WTC11 (cell line): ENCODE measurements at regions not wholly inside any gene's neighbourhood (a gene's known extent, or its start where the extent isn't known, plus 50 kb on each side); places are given as distances from the start of the nearest gene placed in this dataset.

ENCODE experiments used
- ATAC-seq: fragments of 200-7000 bp; cut with Tn5 transposase; 2 replicates; pipeline ENCODE4 v1.10.0; 2021; ENCODE audit warnings: mild to moderate bottlenecking, moderate library complexity
- CTCF ChIA-PET: fragments of 300-600 bp; sonication (Branson Sonifier 250); formaldehyde crosslinking; loops from one replicate; lab custom pipeline; 2021; ENCODE audit warnings: antibody characterized with exemption; lab: Charles Lee
- POLR2A ChIA-PET: fragments of 350-600 bp; sonication (Branson Sonifier 250); formaldehyde crosslinking; loops from one replicate; lab custom pipeline; 2021; ENCODE audit warnings: antibody characterized with exemption; lab: Charles Lee
- DNase-seq: peaks from one replicate; pipeline ENCODE4 v3.0.0; 2021; ENCODE audit warnings: low spot score
- H3K27ac Mint-ChIP-seq: 2 replicates; pipeline ENCODE4 v1.8.0; 2021; ENCODE audit warnings: mixed read lengths
- H3K27me3 Mint-ChIP-seq: 2 replicates; pipeline ENCODE4 v1.8.0; 2021; ENCODE audit warnings: low read depth, mild to moderate bottlenecking, moderate library complexity, mixed read lengths
- H3K36me3 Mint-ChIP-seq: 2 replicates; pipeline ENCODE4 v1.8.0; 2021; ENCODE audit warnings: mixed read lengths
- H3K4me1 Mint-ChIP-seq: 2 replicates; pipeline ENCODE4 v1.8.0; 2022; ENCODE audit warnings: mixed read lengths
- H3K4me3 Mint-ChIP-seq: 2 replicates; pipeline ENCODE4 v1.8.0; 2021; ENCODE audit warnings: mild to moderate bottlenecking, moderate library complexity, mixed read lengths
- H3K9me3 Mint-ChIP-seq: 2 replicates; pipeline ENCODE4 v1.8.0; 2021; ENCODE audit warnings: mixed read lengths
- AFF4 ChIP-seq: sonication (generic); formaldehyde crosslinking; IDR thresholded peaks from 2 replicates; pipeline ENCODE4 v1.8.1; 2023; ENCODE audit warnings: mild to moderate bottlenecking, missing genetic modification reagents, borderline replicate concordance
- ATF3 ChIP-seq: sonication (generic); formaldehyde crosslinking; conservative IDR thresholded peaks from 2 replicates; pipeline ENCODE4 v1.8.1; 2022; ENCODE audit warnings: mild to moderate bottlenecking, missing genetic modification reagents
- CREM ChIP-seq: sonication (generic); formaldehyde crosslinking; IDR thresholded peaks from 2 replicates; pipeline ENCODE4 v1.8.1; 2022; ENCODE audit warnings: mild to moderate bottlenecking, missing genetic modification reagents, moderate library complexity
- ELF4 ChIP-seq: sonication (generic); formaldehyde crosslinking; IDR thresholded peaks from 2 replicates; pipeline ENCODE4 v1.8.1; 2022; ENCODE audit warnings: low read depth, mild to moderate bottlenecking, moderate library complexity, missing genetic modification reagents
- ERG ChIP-seq: fragments of 250-450 bp; sonication (Bioruptor Pico); IDR thresholded peaks from 2 replicates; pipeline ENCODE4 v1.8.0; 2021; ENCODE audit warnings: mild to moderate bottlenecking
- FOXJ3 ChIP-seq: sonication (generic); formaldehyde crosslinking; IDR thresholded peaks from 2 replicates; pipeline ENCODE4 v1.9.0; 2021; ENCODE audit warnings: missing genetic modification reagents, mild to moderate bottlenecking, borderline replicate concordance
- FOXK1 ChIP-seq: sonication (generic); formaldehyde crosslinking; IDR thresholded peaks from 2 replicates; pipeline ENCODE4 v1.8.0; 2022; ENCODE audit warnings: mild to moderate bottlenecking, moderate library complexity, missing genetic modification reagents
- FOXP1 ChIP-seq: sonication (generic); formaldehyde crosslinking; IDR thresholded peaks from 2 replicates; pipeline ENCODE4 v1.8.0; 2022; ENCODE audit warnings: missing genetic modification reagents, mild to moderate bottlenecking, moderate library complexity, borderline replicate concordance
- HMGA2 ChIP-seq: fragments of 250-450 bp; sonication (Bioruptor Pico); IDR thresholded peaks from 2 replicates; pipeline ENCODE4 v1.4.0; 2021; ENCODE audit warnings: mild to moderate bottlenecking, moderate library complexity
- MAX ChIP-seq: sonication (generic); formaldehyde crosslinking; IDR thresholded peaks from 2 replicates; pipeline ENCODE4 v1.8.0; 2022; ENCODE audit warnings: mild to moderate bottlenecking, missing genetic modification reagents
- MLX ChIP-seq: sonication (generic); formaldehyde crosslinking; IDR thresholded peaks from 2 replicates; pipeline ENCODE4 v1.8.1; 2023; ENCODE audit warnings: mild to moderate bottlenecking, missing genetic modification reagents, moderate library complexity
- MXD4 ChIP-seq: fragments of 250-450 bp; sonication (Bioruptor Pico); IDR thresholded peaks from 2 replicates; pipeline ENCODE4 v1.8.0; 2021; ENCODE audit warnings: mild to moderate bottlenecking, moderate library complexity, borderline replicate concordance
- RELA ChIP-seq: sonication (generic); formaldehyde crosslinking; IDR thresholded peaks from 2 replicates; pipeline ENCODE4 v1.8.1; 2022; ENCODE audit warnings: missing genetic modification reagents, mild to moderate bottlenecking, borderline replicate concordance
- SMAD4 ChIP-seq: sonication (generic); formaldehyde crosslinking; IDR thresholded peaks from 2 replicates; pipeline ENCODE4 v1.8.0; 2022; ENCODE audit warnings: mild to moderate bottlenecking, missing genetic modification reagents
- TEAD4 ChIP-seq: sonication (generic); formaldehyde crosslinking; IDR thresholded peaks from 2 replicates; pipeline ENCODE4 v1.8.0; 2022; ENCODE audit warnings: mild to moderate bottlenecking, missing genetic modification reagents
- USF2 ChIP-seq: sonication (generic); formaldehyde crosslinking; IDR thresholded peaks from 2 replicates; pipeline ENCODE4 v1.8.1; 2023; ENCODE audit warnings: mild to moderate bottlenecking, missing genetic modification reagents, moderate library complexity
- ZBTB43 ChIP-seq: sonication (generic); formaldehyde crosslinking; IDR thresholded peaks from 2 replicates; pipeline ENCODE4 v1.8.1; 2023; ENCODE audit warnings: mild to moderate bottlenecking, missing genetic modification reagents
- ZNF219 ChIP-seq: sonication (generic); formaldehyde crosslinking; IDR thresholded peaks from 2 replicates; pipeline ENCODE4 v1.8.0; 2023; ENCODE audit warnings: missing genetic modification reagents, mild to moderate bottlenecking, borderline replicate concordance
- ZNF416 ChIP-seq: fragments of 250-450 bp; sonication (Bioruptor Pico); IDR thresholded peaks from 2 replicates; pipeline ENCODE4 v1.9.0; 2021; ENCODE audit warnings: mild to moderate bottlenecking, inconsistent platforms
- ZNF512 ChIP-seq: sonication (generic); formaldehyde crosslinking; IDR thresholded peaks from 2 replicates; pipeline ENCODE4 v1.8.1; 2022; ENCODE audit warnings: missing genetic modification reagents, borderline replicate concordance

- POLR2A ChIA-PET = no interaction called here
- Mint-ChIP-seq H3K4me3 (no peak overlapping the region), H3K36me3 (no peaks in the 10 kb centered on the region), H3K4me1 (no peaks in the 10 kb centered on the region), H3K27me3 (no peaks in the 10 kb centered on the region), H3K9me3 (0 out of 2 replicates have a peak, but pooled peaks cover 4% of the 10 kb centered on the region), H3K27ac (no peak overlapping the region)
- ATAC-seq (no peak), DNase-seq (no peak)
- CTCF ChIA-PET = interaction anchor here (0.6 to 1.0 kb wide), 4 partner anchors 11 to 527 kb away, joined by 3 to 8 read pairs (median 3); no protein-coding TSS in a partner anchor
- TF ChIP-seq ZBTB43 (no peak), TEAD4 (CRISPR knock-in tag) (no peak), FOXK1 (CRISPR knock-in tag) (no peak), ZNF512 (CRISPR knock-in tag) (no peak), MAX (CRISPR knock-in tag) (no peak), AFF4 (CRISPR knock-in tag) (no peak), USF2 (CRISPR knock-in tag) (no peak), CREM (no peak), HMGA2 (no peak), ZNF416 (CRISPR knock-in tag) (no peak), ERG (no peak), FOXP1 (CRISPR knock-in tag) (no peak), RELA (CRISPR knock-in tag) (no peak), SMAD4 (CRISPR knock-in tag) (no peak), MXD4 (no peak), ZNF219 (no peak), ATF3 (CRISPR knock-in tag) (no peak), ELF4 (CRISPR knock-in tag) (no peak), MLX (CRISPR knock-in tag) (no peak), FOXJ3 (CRISPR knock-in tag) (no peak)
Observed at GRCh38 chr4:162634390-162634789, 470.6 kb upstream of the FSTL5 start.
